ENCODE measurements at regions not wholly inside any gene's neighbourhood (a gene's known extent, or its start where the extent isn't known, plus 50 kb on each side); places are given as distances from the start of the nearest gene placed in this dataset.

DNA sequence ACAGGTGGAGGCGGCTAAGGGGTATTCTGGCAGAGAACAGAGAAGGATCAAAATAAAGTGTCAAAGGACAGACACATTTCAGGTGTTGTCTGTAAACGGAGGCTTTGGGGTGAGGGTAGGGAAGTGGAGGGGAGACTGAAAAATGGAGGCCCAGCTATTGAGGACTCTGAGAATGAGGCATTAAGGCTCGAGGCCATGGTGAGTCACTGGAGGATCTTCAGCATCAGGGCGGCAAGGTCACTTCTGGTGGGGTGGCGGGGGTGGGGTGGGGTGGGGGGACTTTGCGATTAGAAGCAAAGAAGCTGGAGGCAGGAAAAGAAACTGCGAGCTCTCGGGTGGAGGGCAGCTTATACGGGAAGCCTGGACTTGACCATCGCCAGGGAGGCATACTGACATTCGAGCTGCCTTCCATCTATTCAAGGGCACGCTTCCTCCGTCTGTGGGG is 58.4 kb upstream of the PCGF5 start:
- H3K4me3 ChIP-seq (ENCODE audit: low read depth, low read length): peak overlapping the region; percentile 79
- peak; percentile 25 for DNase-seq (ENCODE audit: low read depth)
- TF ChIP-seq, protein P1, sequence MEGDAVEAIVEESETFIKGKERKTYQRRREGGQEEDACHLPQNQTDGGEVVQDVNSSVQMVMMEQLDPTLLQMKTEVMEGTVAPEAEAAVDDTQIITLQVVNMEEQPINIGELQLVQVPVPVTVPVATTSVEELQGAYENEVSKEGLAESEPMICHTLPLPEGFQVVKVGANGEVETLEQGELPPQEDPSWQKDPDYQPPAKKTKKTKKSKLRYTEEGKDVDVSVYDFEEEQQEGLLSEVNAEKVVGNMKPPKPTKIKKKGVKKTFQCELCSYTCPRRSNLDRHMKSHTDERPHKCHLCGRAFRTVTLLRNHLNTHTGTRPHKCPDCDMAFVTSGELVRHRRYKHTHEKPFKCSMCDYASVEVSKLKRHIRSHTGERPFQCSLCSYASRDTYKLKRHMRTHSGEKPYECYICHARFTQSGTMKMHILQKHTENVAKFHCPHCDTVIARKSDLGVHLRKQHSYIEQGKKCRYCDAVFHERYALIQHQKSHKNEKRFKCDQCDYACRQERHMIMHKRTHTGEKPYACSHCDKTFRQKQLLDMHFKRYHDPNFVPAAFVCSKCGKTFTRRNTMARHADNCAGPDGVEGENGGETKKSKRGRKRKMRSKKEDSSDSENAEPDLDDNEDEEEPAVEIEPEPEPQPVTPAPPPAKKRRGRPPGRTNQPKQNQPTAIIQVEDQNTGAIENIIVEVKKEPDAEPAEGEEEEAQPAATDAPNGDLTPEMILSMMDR (conservative IDR thresholded peaks at IDR 0.05; ENCODE audit: low read depth, low read length): no peak

DNA sequence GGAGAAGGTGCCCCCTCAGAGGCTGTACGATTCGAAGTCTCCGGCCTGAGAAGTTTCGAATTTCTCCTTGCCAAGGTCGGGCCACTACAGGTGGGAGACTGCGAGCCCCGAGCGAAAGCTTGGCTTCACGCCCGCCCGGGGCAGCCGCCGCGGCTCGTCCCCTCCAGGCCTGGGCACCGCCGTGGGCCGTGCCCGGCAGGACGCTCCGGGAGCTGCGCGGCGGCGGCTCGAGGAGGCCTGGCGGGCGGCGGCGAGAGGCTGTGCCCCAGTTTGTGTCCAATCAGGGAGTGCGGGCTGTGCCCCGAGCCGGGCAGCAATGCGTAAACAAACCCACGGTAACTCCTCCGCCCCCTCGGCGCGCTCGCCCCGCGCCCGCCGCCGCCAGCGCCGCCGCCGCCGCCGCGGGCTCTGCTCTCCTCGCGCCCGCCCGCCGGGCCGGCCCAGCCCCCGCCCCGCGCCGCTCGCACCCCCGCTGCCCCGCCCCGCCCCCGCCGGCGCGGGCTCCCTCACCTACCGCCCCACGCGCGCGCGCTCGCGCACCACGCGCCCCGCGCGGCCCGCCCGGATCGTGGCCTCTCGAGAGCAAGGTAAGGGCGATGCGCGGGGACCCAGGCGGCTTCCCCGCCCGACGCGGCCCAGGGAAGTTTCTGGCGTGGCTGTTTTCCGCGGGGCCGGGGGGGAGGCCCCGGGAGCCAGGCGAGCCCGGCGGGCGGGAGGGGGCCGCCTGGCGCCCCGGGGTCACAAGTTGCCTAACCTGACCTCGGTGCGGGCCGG is 57.8 kb upstream of the PCGF5 start:
- peak overlapping the region; percentile 79 for H3K4me3 ChIP-seq (ENCODE audit: low read depth, low read length)
- DNase-seq (ENCODE audit: low read depth): peak; percentile 40

DNA sequence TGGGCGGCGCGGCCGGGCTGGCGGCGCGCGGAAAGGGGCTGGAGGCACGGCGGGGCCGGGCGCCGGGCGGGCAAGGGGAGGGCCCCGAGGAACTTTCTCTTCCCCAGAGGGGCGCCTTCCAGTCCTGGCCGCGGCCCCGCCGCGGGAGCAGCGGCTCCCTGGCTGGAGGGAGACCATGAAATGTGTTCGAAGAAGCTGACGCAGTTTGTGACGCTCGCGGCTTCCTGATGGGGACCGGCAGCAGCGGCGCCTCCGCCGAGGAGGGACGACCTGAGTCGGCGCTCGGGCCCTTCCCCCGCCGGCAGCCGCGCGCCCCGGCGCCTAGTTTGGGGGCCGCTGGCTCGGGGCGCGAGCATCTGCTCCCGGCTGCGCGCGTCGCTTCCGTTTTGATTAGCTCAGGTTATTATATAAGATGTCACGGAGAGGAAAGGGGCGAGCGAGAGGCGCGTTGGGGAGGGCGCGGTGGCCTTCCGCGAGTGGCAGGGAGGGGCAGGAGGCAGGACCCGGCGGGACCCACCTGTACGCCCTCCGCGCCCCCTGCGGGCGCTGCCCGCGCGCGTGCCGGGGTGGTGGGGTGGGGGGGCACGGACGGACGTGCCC is 57.1 kb upstream of the PCGF5 start:
- DNase-seq (ENCODE audit: low read depth): peak; percentile 54
- H3K4me3 ChIP-seq (ENCODE audit: low read depth, low read length): peak overlapping the region; percentile 79
- TF ChIP-seq, protein P1 (conservative IDR thresholded peaks at IDR 0.05; ENCODE audit: low read depth, low read length): no peak

More for the DNA sequence above, 57.8 kb upstream of the PCGF5 start:
- TF ChIP-seq, protein P1 (conservative IDR thresholded peaks at IDR 0.05; ENCODE audit: low read depth, low read length): no peak

DNA sequence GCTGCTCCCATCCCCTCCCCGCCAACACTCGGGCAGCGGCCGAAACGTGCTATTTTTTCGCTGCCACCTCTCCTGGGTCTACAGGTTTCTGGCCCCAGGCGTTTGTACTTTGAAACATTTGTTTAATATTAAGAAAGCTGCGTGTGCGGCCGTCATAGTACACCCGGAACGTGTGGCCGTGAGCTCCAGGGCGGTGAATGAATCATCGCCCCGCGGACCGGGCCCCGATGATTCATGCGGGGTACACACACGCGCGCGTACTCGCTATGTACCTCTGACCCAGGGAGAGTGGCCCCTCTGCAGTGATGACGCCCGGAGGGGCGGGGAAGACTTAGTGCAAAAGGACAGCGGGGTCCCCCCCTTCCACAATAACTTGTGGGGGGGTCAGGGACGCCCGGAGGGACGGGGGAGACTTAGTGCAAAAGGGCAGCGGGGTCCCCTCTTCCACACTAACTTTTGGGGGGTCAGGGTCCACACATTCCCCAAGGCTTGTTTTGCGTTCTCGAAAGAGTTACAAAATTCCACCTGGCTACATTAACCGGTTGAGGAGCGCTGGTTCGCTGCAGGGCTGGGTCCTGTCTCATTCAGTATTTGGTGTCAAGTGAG is 56.5 kb upstream of the PCGF5 start:
- peak overlapping the region; percentile 79 for H3K4me3 ChIP-seq (ENCODE audit: low read depth, low read length)
- TF ChIP-seq, protein P1 (conservative IDR thresholded peaks at IDR 0.05; ENCODE audit: low read depth, low read length): no peak
- peak; percentile 84 for DNase-seq (ENCODE audit: low read depth)

DNA sequence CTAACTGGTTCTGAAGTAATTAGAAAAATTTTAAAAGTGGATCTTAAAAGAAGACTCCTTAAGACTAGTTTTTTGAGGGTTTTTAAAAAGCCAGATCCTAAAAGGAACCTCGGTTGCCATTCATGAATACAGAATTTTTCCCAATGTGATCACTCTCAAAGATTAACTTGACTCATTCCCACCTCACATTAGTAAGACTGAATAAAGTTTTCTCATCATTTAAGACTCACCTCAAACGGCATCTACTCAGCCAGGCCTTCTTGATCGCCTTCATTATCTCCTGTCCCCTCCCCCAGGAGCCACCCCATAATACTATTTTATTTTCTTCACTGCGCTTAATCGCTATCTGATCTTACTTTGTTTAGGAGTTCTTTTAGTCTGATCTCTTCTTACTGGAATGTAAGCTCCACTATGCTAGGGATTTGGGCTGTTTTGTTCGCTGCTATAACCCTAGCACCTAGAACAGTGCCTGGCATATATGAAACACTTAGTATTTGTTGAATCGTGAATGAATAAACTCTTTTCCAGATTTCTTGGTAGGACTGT is 55.9 kb upstream of the PCGF5 start:
- TF ChIP-seq, protein P1 (conservative IDR thresholded peaks at IDR 0.05; ENCODE audit: low read depth, low read length): no peak
- peak overlapping the region; percentile 79 for H3K4me3 ChIP-seq (ENCODE audit: low read depth, low read length)
- DNase-seq (ENCODE audit: low read depth): peak; percentile 28

DNA sequence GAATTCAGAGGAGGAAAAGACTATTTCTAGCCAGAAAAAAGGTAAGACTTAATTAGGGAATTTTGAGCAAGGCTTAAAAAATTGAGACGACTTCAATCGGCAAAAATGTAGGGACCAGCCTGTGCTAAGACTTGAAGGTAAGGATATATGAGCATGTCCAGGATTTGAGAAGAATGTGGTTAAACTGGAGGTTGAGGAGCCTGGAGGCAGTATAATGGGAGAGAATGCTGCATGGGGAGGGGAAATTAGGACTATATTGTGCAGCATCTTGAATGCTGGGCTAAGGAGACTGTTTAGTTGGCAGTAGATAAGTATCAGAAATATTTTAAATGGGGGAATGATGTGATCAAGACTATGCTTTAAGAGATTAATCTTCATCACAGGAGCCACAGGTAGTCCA is 53.1 kb upstream of the PCGF5 start:
- H3K4me3 ChIP-seq (ENCODE audit: low read depth, low read length): no peak overlapping the region
- TF ChIP-seq, protein P1 (conservative IDR thresholded peaks at IDR 0.05; ENCODE audit: low read depth, low read length): no peak
- DNase-seq (ENCODE audit: low read depth): no peak
